H9 (cell line): ENCODE measurements at regions not wholly inside any gene's neighbourhood (a gene's known extent, or its start where the extent isn't known, plus 50 kb on each side); places are given as distances from the start of the nearest gene placed in this dataset.

ENCODE experiments used
- DNase-seq: peaks from one replicate; pipeline ENCODE4 v3.0.0-alpha.2; 2017
- H2AFZ ChIP-seq: one replicate; pipeline ENCODE4 v1.6.1; 2013; ENCODE audit warnings: mild to moderate bottlenecking, low read length, control low read depth, moderate library complexity
- H2AK5ac ChIP-seq: 2 replicates; pipeline ENCODE4 v1.6.1; 2013; ENCODE audit warnings: low read length, control low read depth, mixed read lengths; ENCODE audit not compliant: insufficient read length
- H2BK120ac ChIP-seq: one replicate; pipeline ENCODE4 v1.6.1; 2013; ENCODE audit warnings: low read depth, mild to moderate bottlenecking, low read length, control low read depth, inconsistent platforms; ENCODE audit not compliant: poor library complexity, severe bottlenecking
- H2BK12ac ChIP-seq: 2 replicates; pipeline ENCODE4 v1.6.1; 2013; ENCODE audit warnings: low read length, control low read depth, mixed read lengths, low read depth; ENCODE audit not compliant: insufficient read length
- H2BK15ac ChIP-seq: 2 replicates; pipeline ENCODE4 v1.6.1; 2013; ENCODE audit warnings: low read depth, low read length, control low read depth
- H2BK20ac ChIP-seq: one replicate; pipeline ENCODE4 v1.6.1; 2013; ENCODE audit warnings: low read depth, mild to moderate bottlenecking, low read length, control low read depth, inconsistent platforms; ENCODE audit not compliant: poor library complexity, severe bottlenecking
- H2BK5ac ChIP-seq: 2 replicates; pipeline ENCODE4 v1.6.1; 2013; ENCODE audit warnings: low read length, control low read depth, mixed read lengths; ENCODE audit not compliant: insufficient read length
- H3K14ac ChIP-seq: 2 replicates; pipeline ENCODE4 v1.6.1; 2013; ENCODE audit warnings: low read length, control low read depth; ENCODE audit not compliant: insufficient read depth
- H3K18ac ChIP-seq: 2 replicates; pipeline ENCODE4 v1.6.1; 2013; ENCODE audit warnings: low read depth, mild to moderate bottlenecking, mixed read lengths, low read length, control low read depth; ENCODE audit not compliant: insufficient read length
- H3K23ac ChIP-seq: 2 replicates; pipeline ENCODE4 v1.6.1; 2013; ENCODE audit warnings: low read length, control low read depth, mixed read lengths, low read depth; ENCODE audit not compliant: insufficient read length
- H3K23me2 ChIP-seq: 2 replicates; pipeline ENCODE4 v1.6.1; 2013; ENCODE audit warnings: low read depth, mild to moderate bottlenecking, mixed read lengths, low read length, control low read depth; ENCODE audit not compliant: insufficient read length, poor library complexity, severe bottlenecking
- H3K27ac ChIP-seq: 2 replicates; pipeline ENCODE4 v1.5.1; 2013; ENCODE audit warnings: low read length, control low read depth, mixed read lengths, low read depth; ENCODE audit not compliant: insufficient read length
- H3K27me3 ChIP-seq: 2 replicates; pipeline ENCODE4 v1.6.1; 2013; ENCODE audit warnings: low read length, control low read depth, inconsistent platforms; ENCODE audit not compliant: insufficient read depth
- H3K4ac ChIP-seq: 2 replicates; pipeline ENCODE4 v1.6.1; 2013; ENCODE audit warnings: low read depth, mild to moderate bottlenecking, control low read depth, inconsistent platforms, low read length, moderate library complexity
- H3K4me1 ChIP-seq: 2 replicates; pipeline ENCODE4 v1.6.1; 2013; ENCODE audit warnings: low read length, control low read depth, inconsistent platforms; ENCODE audit not compliant: insufficient read depth
- H3K4me2 ChIP-seq: 2 replicates; pipeline ENCODE4 v1.6.1; 2013; ENCODE audit warnings: low read length, control low read depth, mixed read lengths; ENCODE audit not compliant: insufficient read length, insufficient read depth
- H3K56ac ChIP-seq: 2 replicates; pipeline ENCODE4 v1.6.1; 2013; ENCODE audit warnings: low read depth, mild to moderate bottlenecking, mixed read lengths, low read length, control low read depth; ENCODE audit not compliant: insufficient read length
- H3K79me1 ChIP-seq: 2 replicates; pipeline ENCODE4 v1.6.1; 2013; ENCODE audit warnings: low read depth, mild to moderate bottlenecking, moderate library complexity, low read length, control low read depth, inconsistent platforms; ENCODE audit not compliant: insufficient read depth, poor library complexity, severe bottlenecking
- H3K79me2 ChIP-seq: 2 replicates; pipeline ENCODE4 v1.6.1; 2013; ENCODE audit warnings: low read length, control low read depth, inconsistent platforms; ENCODE audit not compliant: insufficient read depth
- H3K9ac ChIP-seq: 2 replicates; pipeline ENCODE4 v1.6.1; 2013; ENCODE audit warnings: low read length, control low read depth, mixed read lengths; ENCODE audit not compliant: insufficient read length; ENCODE audit errors: extremely low read depth
- H3K9me3 ChIP-seq: one replicate; pipeline ENCODE4 v1.6.1; 2013; ENCODE audit warnings: low read depth, low read length, inconsistent platforms; ENCODE audit not compliant: control insufficient read depth
- H3T11ph ChIP-seq: one replicate; pipeline ENCODE4 v1.6.1; 2013; ENCODE audit warnings: mild to moderate bottlenecking, low read length, control low read depth, inconsistent platforms
- H4K20me1 ChIP-seq: one replicate; pipeline ENCODE4 v1.6.1; 2013; ENCODE audit not compliant: control insufficient read depth, insufficient read length, insufficient read depth
- H4K5ac ChIP-seq: 2 replicates; pipeline ENCODE4 v1.6.1; 2013; ENCODE audit warnings: low read depth, mild to moderate bottlenecking, mixed read lengths, low read length, control low read depth; ENCODE audit not compliant: insufficient read length
- H4K8ac ChIP-seq: replicated peaks from 2 replicates; pipeline ENCODE4 v1.6.1; 2013; ENCODE audit warnings: low read length, control low read depth, mixed read lengths, low read depth; ENCODE audit not compliant: insufficient read length
- H4K91ac ChIP-seq: 2 replicates; pipeline ENCODE4 v1.6.1; 2013; ENCODE audit warnings: low read depth, mild to moderate bottlenecking, moderate library complexity, mixed read lengths, low read length, control low read depth; ENCODE audit not compliant: insufficient read length
- H3K27ac Mint-ChIP-seq, 3 experiments: 2 replicates in 2 of 3; 3 replicates in 1 of 3; pipeline ENCODE4 v1.8.0; 2020 to 2021; ENCODE audit warnings: mixed read lengths in 3 of 3, mild to moderate bottlenecking in 1 of 3, moderate library complexity in 1 of 3
- H3K27me3 Mint-ChIP-seq: 2 replicates; pipeline ENCODE4 v1.8.0; 2021; ENCODE audit warnings: low read depth, mild to moderate bottlenecking, moderate library complexity, mixed read lengths
- H3K36me3 Mint-ChIP-seq, 3 experiments: 2 replicates in 2 of 3; 3 replicates in 1 of 3; pipeline ENCODE4 v1.8.0; 2020 to 2021; ENCODE audit warnings: low read depth in 3 of 3, mixed read lengths in 3 of 3; ENCODE audit not compliant: insufficient read depth in 1 of 3
- H3K4me1 Mint-ChIP-seq, 2 experiments: 2 replicates each; pipeline ENCODE4 v1.8.0; 2020; ENCODE audit warnings: mixed read lengths in 2 of 2
- H3K4me3 Mint-ChIP-seq, 2 experiments: 2 replicates in 1 of 2; 3 replicates in 1 of 2; pipeline ENCODE4 v1.8.0; 2020 to 2021; ENCODE audit warnings: mild to moderate bottlenecking in 2 of 2, mixed read lengths in 2 of 2, moderate library complexity in 1 of 2
- H3K9me3 Mint-ChIP-seq, 2 experiments: 2 replicates in 1 of 2; 3 replicates in 1 of 2; pipeline ENCODE4 v1.8.0; 2020; ENCODE audit warnings: mild to moderate bottlenecking in 2 of 2, mixed read lengths in 2 of 2, moderate library complexity in 1 of 2
- CTCF ChIP-seq: fragments of 200-600 bp; sonication (generic); conservative IDR thresholded peaks from 3 replicates; pipeline ENCODE4 v1.8.0; 2021; ENCODE audit warnings: antibody characterized with exemption, mild to moderate bottlenecking
- WGBS: extraction: QIAGEN DNeasy Blood & Tissue Kit; methylation state at CpG from one replicate; pipeline ENCODE4 v1.1.7; 2013; ENCODE audit warnings: missing lambda C conversion rate, low lambda C conversion rate, mixed read lengths; ENCODE audit not compliant: insufficient read length; ENCODE audit errors: extremely low coverage; 5-methylcytosine and 5-hydroxymethylcytosine counted together

GRCh38 chr1:219060798-219061197, 112.9 kb upstream of the LYPLAL1 start:
- H3K36me3 Mint-ChIP-seq: no peaks in the 10 kb centered on the region
- H2BK12ac ChIP-seq: no peak overlapping the region
- H4K91ac ChIP-seq: no peak overlapping the region
- H3K14ac ChIP-seq: no peak overlapping the region
- no peak overlapping the region for H3K23ac ChIP-seq
- H3K9me3 Mint-ChIP-seq: peaks cover 0 to 2% of the 10 kb centered on the region in 2 experiments; a peak in 1 of 5 replicates
- WGBS: no CpG with 5 or more reads among the region's 5 CpGs
- no peak overlapping the region for H3T11ph ChIP-seq
- H2BK5ac ChIP-seq: no peak overlapping the region
- H2AFZ ChIP-seq: no peak overlapping the region
- H3K18ac ChIP-seq: no peak overlapping the region
- H4K8ac ChIP-seq: no peak overlapping the region
- H2BK15ac ChIP-seq: no peak overlapping the region
- no peaks in the 10 kb centered on the region for H3K9me3 ChIP-seq
- no peaks in the 10 kb centered on the region for H3K4me1 Mint-ChIP-seq
- H2AK5ac ChIP-seq: no peak overlapping the region
- H3K27ac ChIP-seq: no peak overlapping the region
- no peak overlapping the region for H3K56ac ChIP-seq
- H3K23me2 ChIP-seq: no peaks in the 10 kb centered on the region
- no peak overlapping the region for H3K27ac Mint-ChIP-seq
- no peaks in the 10 kb centered on the region for H3K4me1 ChIP-seq
- no peak overlapping the region for H3K4ac ChIP-seq
- no peak overlapping the region for H3K4me2 ChIP-seq
- no peak overlapping the region for H3K4me3 Mint-ChIP-seq
- no peak overlapping the region for H4K5ac ChIP-seq
- no peaks in the 10 kb centered on the region for H3K79me1 ChIP-seq
- H2BK20ac ChIP-seq: no peak overlapping the region
- no peak overlapping the region for H2BK120ac ChIP-seq
- no peaks in the 10 kb centered on the region for H3K27me3 Mint-ChIP-seq
- H3K27me3 ChIP-seq: no peaks in the 10 kb centered on the region
- no peaks in the 10 kb centered on the region for H3K79me2 ChIP-seq
- TF ChIP-seq CTCF: no peak
- DNase-seq: no peak
- no peaks in the 10 kb centered on the region for H4K20me1 ChIP-seq
- H3K9ac ChIP-seq: no peak overlapping the region
